ENCODE measurements at regions not wholly inside any gene's neighbourhood (a gene's known extent, or its start where the extent isn't known, plus 50 kb on each side); places are given as distances from the start of the nearest gene placed in this dataset.

- H3K4me2 ChIP-seq (ENCODE audit: insufficient read depth, low read length) = no peak overlapping the region
- no peak overlapping the region for H3K27ac ChIP-seq (ENCODE audit: extremely low read depth, low read depth, low read length)
- no peak overlapping the region for H2AFZ ChIP-seq (ENCODE audit: low read depth, low read length)
- BruUV-seq (replicated peaks) = no TSS peak
- H3K9me3 ChIP-seq (replicated peaks; ENCODE audit: control insufficient read depth, insufficient read depth, low read depth, low read length) = no peaks in the 10 kb centered on the region; the same call in 1 of the 2 replicates
- no peak overlapping the region for H3K4me3 ChIP-seq
- in situ Hi-C loops (cut with MboI) (no loop called here), intact Hi-C loops (cut with micrococcal nuclease) (no loop called here)
- TF ChIP-seq RHOXF2B (CRISPR knock-in tag; conservative IDR thresholded peaks at IDR 0.05) = no peak
- no peak for TF ChIP-seq KDM5B (IDR thresholded peaks at IDR 0.05; ENCODE audit: insufficient replicate concordance, low read depth, low read length)
- no peak for TF ChIP-seq TCF3 (CRISPR knock-in tag; IDR thresholded peaks at IDR 0.05)
- no peak for TF ChIP-seq HMBOX1 (IDR thresholded peaks at IDR 0.05)
- TF ChIP-seq ELK1 (CRISPR knock-in tag; IDR thresholded peaks at IDR 0.05) = no peak
- TF ChIP-seq CBX8 (IDR thresholded peaks at IDR 0.05; ENCODE audit: borderline replicate concordance, extremely low read depth, low read depth, low read length, poor library complexity, severe bottlenecking) = no peak
- TF ChIP-seq RBM17 (IDR thresholded peaks at IDR 0.05; ENCODE audit: borderline replicate concordance, low read depth, low read length) = no peak
- H3K9me1 ChIP-seq (ENCODE audit: control insufficient read depth, insufficient read depth, low read length) = no peaks in the 10 kb centered on the region
- ChIA-PET POLR2A (no interaction called here), CTCF (ENCODE audit: low intra/inter-chr PET ratio) (no interaction called here)
- no peaks in the 10 kb centered on the region for H3K79me2 ChIP-seq (ENCODE audit: control insufficient read depth, insufficient read depth, low read length)
- H4K20me1 ChIP-seq (replicated peaks; ENCODE audit: control insufficient read depth, insufficient read depth, low read length) = no peaks in the 10 kb centered on the region
- no peaks in the 10 kb centered on the region for H3K36me3 ChIP-seq (ENCODE audit: control insufficient read depth, insufficient read depth, low read length)
- H3K27me3 ChIP-seq (ENCODE audit: control insufficient read depth in 2 of 2, insufficient read depth in 2 of 2, low read length in 2 of 2) = no peaks in the 10 kb centered on the region
- FAIRE-seq = no peak
- no peak for DNase-seq (ENCODE audit: extremely low read depth in 1 of 4, low spot score in 3 of 4)
- H3K4me1 ChIP-seq (replicated peaks in 1 of 2; ENCODE audit: control insufficient read depth in 2 of 2, insufficient read depth in 2 of 2, low read length in 2 of 2) = no peaks in the 10 kb centered on the region
- ATAC-seq = no peak
- 0% methylated on average over 2 of the region's 2 CpGs for WGBS (ENCODE audit: insufficient coverage, low coverage, missing lambda C conversion rate)
- H3K9ac ChIP-seq (ENCODE audit: insufficient read depth in 1 of 2, low read depth in 2 of 2, low read length in 2 of 2) = no peak overlapping the region
Measured at GRCh38 chr2:13770279-13770678, 862.2 kb upstream of the LRATD1 start.
